ENCODE measurements at regions not wholly inside any gene's neighbourhood (a gene's known extent, or its start where the extent isn't known, plus 50 kb on each side); places are given as distances from the start of the nearest gene placed in this dataset.

DNA sequence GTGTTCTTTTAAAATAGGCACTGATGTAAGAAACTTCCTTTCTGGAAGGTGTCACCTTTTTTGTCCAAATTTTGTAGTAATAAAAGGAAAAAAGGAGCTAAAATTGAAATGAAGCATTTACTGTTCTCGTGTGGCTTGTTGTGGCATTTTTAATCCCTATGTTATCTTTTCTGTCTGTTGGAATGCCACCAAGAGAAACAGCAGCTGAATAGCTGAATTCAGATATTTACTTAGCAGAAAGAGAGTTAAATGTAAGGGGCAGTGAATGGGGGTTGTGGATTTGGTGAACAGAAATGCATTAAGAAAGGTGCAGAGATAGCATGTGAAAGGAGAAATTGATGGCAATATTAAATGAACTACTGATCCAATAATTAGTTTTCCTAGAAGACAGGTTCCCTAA, 573.6 kb upstream of the EPHA7 start:
- no peak overlapping the region for H2AFZ ChIP-seq (ENCODE audit: low read length)
- H3K4me3 ChIP-seq (replicated peaks in 1 of 4; ENCODE audit: control extremely low read depth in 1 of 4, insufficient read depth in 1 of 4, low read depth in 3 of 4, low read length in 4 of 4): no peak overlapping the region
- no peaks in the 10 kb centered on the region for H3K79me2 ChIP-seq (ENCODE audit: control insufficient read depth, insufficient read depth, low read length)
- no peaks in the 10 kb centered on the region for H4K20me1 ChIP-seq (ENCODE audit: control insufficient read depth, extremely low read depth, insufficient read depth, low read length)
- H3K4me1 ChIP-seq (ENCODE audit: control insufficient read depth, extremely low read depth, insufficient read depth, low read length): no peaks in the 10 kb centered on the region
- H3K9me3 ChIP-seq (ENCODE audit: control insufficient read depth, insufficient read depth, low read depth, low read length): no peaks in the 10 kb centered on the region
- peak in 1 of 2 donors; percentile 0 for DNase-seq (ENCODE audit: low read depth in 2 of 2)
- H3K9ac ChIP-seq (ENCODE audit: insufficient read depth, low read length): no peak overlapping the region
- TF ChIP-seq, protein P1, sequence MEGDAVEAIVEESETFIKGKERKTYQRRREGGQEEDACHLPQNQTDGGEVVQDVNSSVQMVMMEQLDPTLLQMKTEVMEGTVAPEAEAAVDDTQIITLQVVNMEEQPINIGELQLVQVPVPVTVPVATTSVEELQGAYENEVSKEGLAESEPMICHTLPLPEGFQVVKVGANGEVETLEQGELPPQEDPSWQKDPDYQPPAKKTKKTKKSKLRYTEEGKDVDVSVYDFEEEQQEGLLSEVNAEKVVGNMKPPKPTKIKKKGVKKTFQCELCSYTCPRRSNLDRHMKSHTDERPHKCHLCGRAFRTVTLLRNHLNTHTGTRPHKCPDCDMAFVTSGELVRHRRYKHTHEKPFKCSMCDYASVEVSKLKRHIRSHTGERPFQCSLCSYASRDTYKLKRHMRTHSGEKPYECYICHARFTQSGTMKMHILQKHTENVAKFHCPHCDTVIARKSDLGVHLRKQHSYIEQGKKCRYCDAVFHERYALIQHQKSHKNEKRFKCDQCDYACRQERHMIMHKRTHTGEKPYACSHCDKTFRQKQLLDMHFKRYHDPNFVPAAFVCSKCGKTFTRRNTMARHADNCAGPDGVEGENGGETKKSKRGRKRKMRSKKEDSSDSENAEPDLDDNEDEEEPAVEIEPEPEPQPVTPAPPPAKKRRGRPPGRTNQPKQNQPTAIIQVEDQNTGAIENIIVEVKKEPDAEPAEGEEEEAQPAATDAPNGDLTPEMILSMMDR (conservative IDR thresholded peaks at IDR 0.05 in 1 of 2, IDR thresholded peaks at IDR 0.05 in 1 of 2; ENCODE audit: low read depth in 1 of 2, low read length in 2 of 2): no peak
- TF ChIP-seq EZH2 (IDR thresholded peaks at IDR 0.05; ENCODE audit: low read length, missing control alignments): no peak
- no peak overlapping the region for H3K27ac ChIP-seq (ENCODE audit: insufficient read depth, low read length)
- H3K36me3 ChIP-seq (ENCODE audit: control insufficient read depth, insufficient read depth, low read length): no peaks in the 10 kb centered on the region
- H3K27me3 ChIP-seq (ENCODE audit: control insufficient read depth, insufficient read depth, low read length): no peaks in the 10 kb centered on the region
- no peak overlapping the region for H3K4me2 ChIP-seq (ENCODE audit: extremely low read depth, insufficient read depth, low read length)

DNA sequence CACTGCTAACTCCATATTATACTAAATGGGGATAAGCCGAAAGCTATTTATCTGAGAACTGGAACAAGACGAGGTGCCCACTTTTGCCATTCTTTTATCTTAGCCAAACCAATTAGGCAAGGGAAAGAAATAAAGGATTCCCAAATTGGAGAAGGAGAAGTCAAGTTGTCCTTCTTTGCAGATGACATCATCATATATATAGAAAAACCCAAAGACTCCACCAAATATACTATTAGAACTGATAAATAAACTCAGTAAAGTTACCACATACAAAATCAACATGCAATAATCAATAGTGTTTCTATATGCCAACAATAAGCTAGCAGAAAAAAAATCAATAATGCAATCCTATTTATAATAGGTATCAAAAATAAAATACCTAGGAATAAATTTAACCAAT, 570.3 kb upstream of the EPHA7 start:
- Histone ChIP-seq H4K20me1 (ENCODE audit: control insufficient read depth, extremely low read depth, insufficient read depth, low read length) (no peaks in the 10 kb centered on the region), H3K36me3 (ENCODE audit: control insufficient read depth, insufficient read depth, low read length) (no peaks in the 10 kb centered on the region), H3K27ac (ENCODE audit: insufficient read depth, low read length) (no peak overlapping the region), H3K4me3 (replicated peaks in 1 of 4; ENCODE audit: control extremely low read depth in 1 of 4, insufficient read depth in 1 of 4, low read depth in 3 of 4, low read length in 4 of 4) (no peak overlapping the region), H3K79me2 (ENCODE audit: control insufficient read depth, insufficient read depth, low read length) (no peaks in the 10 kb centered on the region), H3K4me1 (ENCODE audit: control insufficient read depth, extremely low read depth, insufficient read depth, low read length) (no peaks in the 10 kb centered on the region), H3K9me3 (ENCODE audit: control insufficient read depth, insufficient read depth, low read depth, low read length) (no peaks in the 10 kb centered on the region), H2AFZ (ENCODE audit: low read length) (no peak overlapping the region), H3K27me3 (ENCODE audit: control insufficient read depth, insufficient read depth, low read length) (no peaks in the 10 kb centered on the region), H3K9ac (ENCODE audit: insufficient read depth, low read length) (no peak overlapping the region), H3K4me2 (ENCODE audit: extremely low read depth, insufficient read depth, low read length) (no peak overlapping the region)
- TF ChIP-seq EZH2 (IDR thresholded peaks at IDR 0.05; ENCODE audit: low read length, missing control alignments): no peak
- TF ChIP-seq, protein P1 (conservative IDR thresholded peaks at IDR 0.05 in 1 of 2, IDR thresholded peaks at IDR 0.05 in 1 of 2; ENCODE audit: low read depth in 1 of 2, low read length in 2 of 2): no peak
- DNase-seq (ENCODE audit: low read depth in 2 of 2): no peak

- no peak overlapping the region for H3K4me2 ChIP-seq (ENCODE audit: extremely low read depth, insufficient read depth, low read length)
- TF ChIP-seq, protein P1 (conservative IDR thresholded peaks at IDR 0.05 in 1 of 2, IDR thresholded peaks at IDR 0.05 in 1 of 2; ENCODE audit: low read depth in 1 of 2, low read length in 2 of 2): no peak
- no peak for TF ChIP-seq EZH2 (IDR thresholded peaks at IDR 0.05; ENCODE audit: low read length, missing control alignments)
- no peak overlapping the region for H3K9ac ChIP-seq (ENCODE audit: insufficient read depth, low read length)
- H3K4me3 ChIP-seq (replicated peaks in 1 of 4; ENCODE audit: control extremely low read depth in 1 of 4, insufficient read depth in 1 of 4, low read depth in 3 of 4, low read length in 4 of 4): no peak overlapping the region
- no peaks in the 10 kb centered on the region for H4K20me1 ChIP-seq (ENCODE audit: control insufficient read depth, extremely low read depth, insufficient read depth, low read length)
- H3K27ac ChIP-seq (ENCODE audit: insufficient read depth, low read length): no peak overlapping the region
- H3K9me3 ChIP-seq (ENCODE audit: control insufficient read depth, insufficient read depth, low read depth, low read length): no peaks in the 10 kb centered on the region
- no peak overlapping the region for H2AFZ ChIP-seq (ENCODE audit: low read length)
- H3K27me3 ChIP-seq (ENCODE audit: control insufficient read depth, insufficient read depth, low read length): no peaks in the 10 kb centered on the region
- no peak for DNase-seq (ENCODE audit: low read depth in 2 of 2)
- no peaks in the 10 kb centered on the region for H3K4me1 ChIP-seq (ENCODE audit: control insufficient read depth, extremely low read depth, insufficient read depth, low read length)
- no peaks in the 10 kb centered on the region for H3K36me3 ChIP-seq (ENCODE audit: control insufficient read depth, insufficient read depth, low read length)
- no peaks in the 10 kb centered on the region for H3K79me2 ChIP-seq (ENCODE audit: control insufficient read depth, insufficient read depth, low read length)
These were observed 566.6 kb upstream of the EPHA7 start for GRCh38 chr6:93985953-93986352.
